ENCODE measurements at regions not wholly inside any gene's neighbourhood (a gene's known extent, or its start where the extent isn't known, plus 50 kb on each side); places are given as distances from the start of the nearest gene placed in this dataset.

DNA sequence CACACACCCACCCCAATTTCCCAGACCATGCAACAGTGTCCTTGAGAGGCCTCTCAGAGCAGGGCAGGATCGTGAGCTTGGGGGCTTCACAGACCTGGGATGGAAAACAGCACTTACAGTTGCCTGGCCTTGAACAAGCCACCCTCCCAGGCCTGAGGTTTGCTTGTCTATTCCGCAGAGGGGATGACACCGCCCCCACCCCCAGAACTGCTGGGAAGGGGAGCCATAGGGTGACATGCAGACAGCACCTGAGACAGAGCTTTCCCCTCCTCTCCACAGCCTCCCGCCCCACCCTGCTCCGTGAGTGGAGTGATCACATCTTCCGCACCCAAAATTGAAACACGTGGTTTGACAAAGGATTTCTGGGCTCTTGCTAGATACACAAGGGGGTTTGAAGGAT lies 131.5 kb upstream of the TNRC6C start:
- TF ChIP-seq YY1 (IDR thresholded peaks at IDR 0.05; ENCODE audit: low read depth, low read length): no peak
- TF ChIP-seq HDAC6 (IDR thresholded peaks at IDR 0.05; ENCODE audit: low read depth, low read length): no peak
- TF ChIP-seq TEAD4 (IDR thresholded peaks at IDR 0.05; ENCODE audit: low read depth, low read length): no peak
- no peak for TF ChIP-seq NANOG (IDR thresholded peaks at IDR 0.05; ENCODE audit: insufficient read depth, low read depth, low read length, poor library complexity, severe bottlenecking)
